Parathyroid adenoma (tissue), 2 donors: ENCODE measurements at regions not wholly inside any gene's neighbourhood (a gene's known extent, or its start where the extent isn't known, plus 50 kb on each side); places are given as distances from the start of the nearest gene placed in this dataset.

ENCODE experiments used
- H2AFZ ChIP-seq: fragments of 300-600 bp; sonication (generic); one replicate; pipeline ENCODE4 v1.7.0; 2017; ENCODE audit warnings: antibody characterized with exemption, mild to moderate bottlenecking
- H3K27ac ChIP-seq: fragments of 300-600 bp; sonication (generic); one replicate; pipeline ENCODE4 v1.7.0; 2017
- H3K27me3 ChIP-seq: fragments of 300-600 bp; sonication (generic); one replicate; pipeline ENCODE4 v1.7.0; 2017; ENCODE audit warnings: low read length; ENCODE audit not compliant: control insufficient read depth, insufficient read depth
- H3K36me3 ChIP-seq: fragments of 300-600 bp; sonication (generic); one replicate; pipeline ENCODE4 v1.7.0; 2017; ENCODE audit warnings: low read length; ENCODE audit not compliant: control insufficient read depth, insufficient read depth
- H3K4me1 ChIP-seq: fragments of 300-600 bp; sonication (generic); one replicate; pipeline ENCODE4 v1.7.0; 2017; ENCODE audit warnings: control low read depth
- H3K4me2 ChIP-seq: fragments of 300-600 bp; sonication (generic); one replicate; pipeline ENCODE4 v1.7.0; 2017; ENCODE audit warnings: low read length
- H3K4me3 ChIP-seq: fragments of 300-600 bp; sonication (generic); one replicate; pipeline ENCODE4 v1.7.0; 2017; ENCODE audit warnings: low read depth, low read length
- H3K79me2 ChIP-seq: fragments of 300-600 bp; sonication (generic); one replicate; pipeline ENCODE4 v1.7.0; 2017; ENCODE audit warnings: control low read depth
- H3K9ac ChIP-seq: fragments of 300-600 bp; sonication (generic); one replicate; pipeline ENCODE4 v1.7.0; 2017; ENCODE audit warnings: mild to moderate bottlenecking
- H3K9me3 ChIP-seq: fragments of 300-600 bp; sonication (generic); one replicate; pipeline ENCODE4 v1.7.0; 2017; ENCODE audit warnings: low read length; ENCODE audit not compliant: control insufficient read depth
- TF ChIP-seq, protein P1 (sequence below): fragments of 300-600 bp; sonication (generic); IDR thresholded peaks from one replicate; pipeline ENCODE4 v1.7.0; 2017; ENCODE audit warnings: antibody characterized with exemption, mild to moderate bottlenecking
- donor health status: primary hyperparathyroidism.

DNA sequence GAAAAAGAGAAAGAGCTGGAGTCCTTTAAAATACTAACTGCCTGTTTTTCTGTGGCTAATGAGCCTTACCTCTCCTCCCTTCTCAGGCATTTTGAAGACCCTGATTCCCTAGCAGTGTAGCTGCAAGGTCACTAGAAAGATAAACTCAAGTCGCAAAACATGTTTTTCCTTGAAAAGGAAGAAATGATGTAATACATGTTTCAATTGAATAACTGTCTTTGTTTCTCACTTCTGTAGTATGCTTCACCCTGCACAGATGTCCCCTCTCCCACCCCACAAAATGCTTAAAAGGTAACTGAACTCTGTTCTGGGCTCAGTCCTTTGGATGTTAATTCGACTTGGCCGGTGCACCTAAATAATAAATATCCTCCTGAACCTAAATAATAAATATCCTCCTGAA is 1350.3 kb downstream of the TMEM121 start:
- Histone ChIP-seq H3K27me3 (no peaks in the 10 kb centered on the region), H3K79me2 (no peaks in the 10 kb centered on the region), H2AFZ (no peak overlapping the region), H3K4me2 (no peak overlapping the region), H3K27ac (no peak overlapping the region), H3K4me1 (no peaks in the 10 kb centered on the region), H3K9me3 (no peaks in the 10 kb centered on the region), H3K36me3 (no peaks in the 10 kb centered on the region), H3K4me3 (no peak overlapping the region), H3K9ac (no peak overlapping the region)
- TF ChIP-seq, protein P1, sequence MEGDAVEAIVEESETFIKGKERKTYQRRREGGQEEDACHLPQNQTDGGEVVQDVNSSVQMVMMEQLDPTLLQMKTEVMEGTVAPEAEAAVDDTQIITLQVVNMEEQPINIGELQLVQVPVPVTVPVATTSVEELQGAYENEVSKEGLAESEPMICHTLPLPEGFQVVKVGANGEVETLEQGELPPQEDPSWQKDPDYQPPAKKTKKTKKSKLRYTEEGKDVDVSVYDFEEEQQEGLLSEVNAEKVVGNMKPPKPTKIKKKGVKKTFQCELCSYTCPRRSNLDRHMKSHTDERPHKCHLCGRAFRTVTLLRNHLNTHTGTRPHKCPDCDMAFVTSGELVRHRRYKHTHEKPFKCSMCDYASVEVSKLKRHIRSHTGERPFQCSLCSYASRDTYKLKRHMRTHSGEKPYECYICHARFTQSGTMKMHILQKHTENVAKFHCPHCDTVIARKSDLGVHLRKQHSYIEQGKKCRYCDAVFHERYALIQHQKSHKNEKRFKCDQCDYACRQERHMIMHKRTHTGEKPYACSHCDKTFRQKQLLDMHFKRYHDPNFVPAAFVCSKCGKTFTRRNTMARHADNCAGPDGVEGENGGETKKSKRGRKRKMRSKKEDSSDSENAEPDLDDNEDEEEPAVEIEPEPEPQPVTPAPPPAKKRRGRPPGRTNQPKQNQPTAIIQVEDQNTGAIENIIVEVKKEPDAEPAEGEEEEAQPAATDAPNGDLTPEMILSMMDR: no peak

DNA sequence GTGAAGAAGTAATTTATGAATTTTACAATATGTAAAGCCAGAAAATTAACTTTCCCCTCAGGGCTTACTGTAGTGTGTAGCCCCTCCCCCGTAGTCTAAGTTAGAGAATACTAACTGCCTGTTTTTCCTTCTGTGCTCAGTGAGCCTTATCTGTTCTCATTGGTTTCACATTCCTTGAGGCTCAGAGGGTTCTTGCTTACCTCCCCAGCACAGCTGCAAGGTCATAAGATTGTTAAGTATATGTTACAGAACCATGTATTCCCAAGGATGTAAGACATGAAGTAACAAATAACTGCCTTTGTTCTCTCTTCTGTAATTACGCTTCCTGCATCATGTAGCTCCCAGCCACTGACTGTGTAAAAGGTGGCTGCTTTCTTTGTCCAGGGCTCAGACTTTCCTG is 1351.1 kb downstream of the TMEM121 start:
- H3K4me2 ChIP-seq: no peak overlapping the region
- H3K4me1 ChIP-seq: no peaks in the 10 kb centered on the region
- no peak overlapping the region for H2AFZ ChIP-seq
- no peaks in the 10 kb centered on the region for H3K9me3 ChIP-seq
- H3K36me3 ChIP-seq: no peaks in the 10 kb centered on the region
- H3K9ac ChIP-seq: no peak overlapping the region
- H3K27me3 ChIP-seq: no peaks in the 10 kb centered on the region
- TF ChIP-seq, protein P1: no peak
- no peaks in the 10 kb centered on the region for H3K79me2 ChIP-seq
- no peak overlapping the region for H3K27ac ChIP-seq
- no peak overlapping the region for H3K4me3 ChIP-seq

DNA sequence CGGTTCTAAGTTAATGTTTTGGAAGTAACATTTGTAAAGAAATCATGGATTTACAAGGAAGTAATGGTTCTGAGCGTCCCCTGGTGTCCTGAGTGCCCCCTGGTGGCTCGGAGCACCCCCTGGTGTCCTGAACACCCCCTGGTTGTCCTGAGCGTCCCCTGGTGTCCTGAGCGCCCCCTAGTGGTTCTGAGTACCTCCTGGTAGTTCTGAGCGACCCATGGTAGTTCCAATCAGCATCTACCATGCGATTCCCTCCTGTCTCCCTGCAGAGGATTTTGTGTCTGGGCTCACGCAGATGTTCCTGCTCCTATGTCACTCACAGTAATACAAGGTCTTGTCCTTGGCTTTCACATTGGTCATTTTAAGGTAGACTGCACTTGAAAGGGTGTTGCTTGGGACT is 1352.9 kb downstream of the TMEM121 start:
- Histone ChIP-seq H3K27me3 (no peaks in the 10 kb centered on the region), H3K4me1 (no peaks in the 10 kb centered on the region), H3K79me2 (no peaks in the 10 kb centered on the region), H3K4me2 (no peak overlapping the region), H2AFZ (no peak overlapping the region), H3K9me3 (no peaks in the 10 kb centered on the region), H3K9ac (no peak overlapping the region), H3K36me3 (no peaks in the 10 kb centered on the region), H3K27ac (no peak overlapping the region), H3K4me3 (no peak overlapping the region)
- TF ChIP-seq, protein P1: no peak

DNA sequence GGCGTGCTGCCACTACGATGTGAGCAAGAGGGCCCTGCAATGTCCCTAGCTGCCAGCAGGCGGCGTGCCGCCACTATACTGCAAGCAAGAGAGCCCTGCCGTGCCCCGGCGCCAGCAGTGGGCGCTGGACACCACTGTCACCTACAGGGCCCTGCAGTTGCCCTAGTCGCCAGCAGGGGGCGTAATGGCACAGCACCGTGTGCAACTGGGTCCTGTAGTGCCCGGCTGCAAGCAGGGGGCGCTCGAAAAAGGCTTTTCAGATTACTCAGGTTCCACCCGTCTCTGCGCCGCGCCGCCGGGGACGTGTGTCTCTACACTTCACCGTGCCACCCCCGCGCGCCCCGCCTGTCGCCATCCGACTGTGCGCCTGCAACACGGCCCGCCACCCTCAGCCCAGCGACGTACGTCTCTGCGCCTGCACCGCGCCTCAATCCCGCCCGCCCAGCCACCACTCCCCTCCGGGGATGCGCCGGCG is 1356.9 kb downstream of the TMEM121 start:
- Histone ChIP-seq H3K27me3 (no peaks in the 10 kb centered on the region), H3K4me3 (no peak overlapping the region), H3K9ac (no peak overlapping the region), H2AFZ (no peak overlapping the region), H3K36me3 (no peaks in the 10 kb centered on the region), H3K4me1 (no peaks in the 10 kb centered on the region), H3K4me2 (no peak overlapping the region), H3K9me3 (no peaks in the 10 kb centered on the region), H3K27ac (no peak overlapping the region), H3K79me2 (no peaks in the 10 kb centered on the region)
- TF ChIP-seq, protein P1: peak; percentile 35
